GM12878 (cell line): ENCODE measurements at regions not wholly inside any gene's neighbourhood (a gene's known extent, or its start where the extent isn't known, plus 50 kb on each side); places are given as distances from the start of the nearest gene placed in this dataset.

Source experiments
- ATAC-seq: fragments of 200-7000 bp; cut with Tn5 transposase; 3 replicates; pipeline ENCODE4 v1.9.1; 2020; ENCODE audit warnings: mild to moderate bottlenecking, moderate library complexity
- BruUV-seq: library from RNA; stranded (reverse); fragments of 400-500 nt; replicated peaks from 2 replicates; lab custom pipeline; 2021; lab: Mats Ljungman, UMichigan
- CTCF ChIA-PET: fragments of 300-600 bp; sonication (Branson Sonifier 250); formaldehyde crosslinking; extraction: SDS; loops from one replicate; lab custom pipeline; 2021; ENCODE audit warnings: inconsistent platforms; lab: Yijun Ruan, JAX
- POLR2A ChIA-PET: fragments of 350-600 bp; formaldehyde crosslinking; extraction: SDS; loops from one replicate; lab custom pipeline; 2021; ENCODE audit warnings: inconsistent platforms; lab: Charles Lee
- RAD21 ChIA-PET: fragments of 300-600 bp; sonication (Branson Sonifier 250); formaldehyde crosslinking; loops from one replicate; lab custom pipeline; 2023; ENCODE audit warnings: antibody characterized with exemption; ENCODE audit not compliant: unreplicated experiment; lab: Charles Lee
- SMC1A ChIA-PET: fragments of 300-600 bp; sonication (Branson Sonifier 250); formaldehyde crosslinking; loops from one replicate; lab custom pipeline; 2023; ENCODE audit not compliant: unreplicated experiment, uncharacterized antibody; lab: Charles Lee
- DNase-seq: peaks from one replicate; pipeline ENCODE4 v3.0.0-alpha.2; 2011; ENCODE audit warnings: low read depth, low spot score
- FAIRE-seq: peaks from 3 replicates; lab custom pipeline; 2011; peaks lifted over from hg19 to GRCh38; lab: Jason Lieb, UNC
- H2AFZ ChIP-seq: 2 replicates; pipeline ENCODE4 v1.6.0; 2011; ENCODE audit warnings: low read depth, low read length, control low read depth; ENCODE audit not compliant: control insufficient read depth
- H3K27ac ChIP-seq: 2 replicates; pipeline ENCODE4 v1.5.1; 2011; ENCODE audit warnings: control low read depth; ENCODE audit not compliant: control insufficient read depth, insufficient read depth
- H3K27me3 ChIP-seq, 2 experiments: replicated peaks in 1 of 2; 2 replicates each; pipeline versions ENCODE4 v1.6.0 to v1.6.1; 2011; ENCODE audit warnings: low read length in 1 of 2; ENCODE audit not compliant: control insufficient read depth in 2 of 2, insufficient read depth in 2 of 2
- H3K36me3 ChIP-seq, 2 experiments: 2 replicates each; pipeline ENCODE4 v1.5.1; 2011; ENCODE audit warnings: low read length in 1 of 2; ENCODE audit not compliant: control insufficient read depth in 2 of 2, insufficient read depth in 2 of 2
- H3K4me1 ChIP-seq: 2 replicates; pipeline ENCODE4 v1.6.1; 2011; ENCODE audit warnings: mild to moderate bottlenecking, low read length, moderate library complexity, mixed read lengths; ENCODE audit not compliant: control insufficient read depth, insufficient read depth
- H3K4me2 ChIP-seq: 2 replicates; pipeline ENCODE4 v1.6.0; 2011; ENCODE audit warnings: control low read depth; ENCODE audit not compliant: control insufficient read depth, insufficient read depth
- H3K4me3 ChIP-seq: fragments of 200-600 bp; sonication (generic); 2 replicates; pipeline ENCODE4 v1.5.1; 2016
- H3K79me2 ChIP-seq: 2 replicates; pipeline ENCODE4 v1.6.0; 2011; ENCODE audit warnings: low read length; ENCODE audit not compliant: control insufficient read depth, insufficient read depth
- H3K9ac ChIP-seq: 2 replicates; pipeline ENCODE4 v1.8.0; 2011; ENCODE audit warnings: low read length, control low read depth, mixed read lengths; ENCODE audit not compliant: control insufficient read depth, insufficient read depth
- H3K9me3 ChIP-seq: replicated peaks from 3 replicates; pipeline ENCODE4 v1.5.1; 2011; ENCODE audit warnings: mild to moderate bottlenecking, low read length; ENCODE audit not compliant: control insufficient read depth, insufficient read depth
- H4K20me1 ChIP-seq: 2 replicates; pipeline ENCODE4 v1.6.0; 2011; ENCODE audit not compliant: control insufficient read depth, insufficient read depth
- CBFB ChIP-seq: IDR thresholded peaks from 2 replicates; pipeline ENCODE4 v1.6.1; 2016; ENCODE audit warnings: antibody characterized with exemption, low read depth
- JUNB ChIP-seq: IDR thresholded peaks from 2 replicates; pipeline ENCODE4 v1.6.1; 2016; ENCODE audit warnings: antibody characterized with exemption, mild to moderate bottlenecking
- NFYA ChIP-seq: IDR thresholded peaks from 2 replicates; pipeline ENCODE4 v1.6.1; 2011; ENCODE audit warnings: low read depth, mild to moderate bottlenecking, low read length, improper control_type of control experiment, borderline replicate concordance
- NR2C1 ChIP-seq: fragments of 450-650 bp; IDR thresholded peaks from 2 replicates; pipeline ENCODE4 v1.6.1; 2017; ENCODE audit warnings: antibody characterized with exemption, mild to moderate bottlenecking, moderate library complexity
- POU2F2 ChIP-seq: IDR thresholded peaks from 3 replicates; pipeline ENCODE4 v1.6.1; 2011; ENCODE audit warnings: low read depth, mild to moderate bottlenecking, low read length, borderline replicate concordance
- RAD51 ChIP-seq: fragments of 450-650 bp; IDR thresholded peaks from 2 replicates; pipeline ENCODE4 v1.6.1; 2016; ENCODE audit warnings: moderate library complexity, mild to moderate bottlenecking, inconsistent platforms
- SUZ12 ChIP-seq: fragments of 200-600 bp; sonication (generic); IDR thresholded peaks from one replicate; pipeline ENCODE4 v1.6.1; 2018; ENCODE audit warnings: antibody characterized with exemption, mild to moderate bottlenecking; ENCODE audit not compliant: unreplicated experiment
- ZBTB33 ChIP-seq: fragments of 450-650 bp; IDR thresholded peaks from 2 replicates; pipeline ENCODE4 v1.6.1; 2017; ENCODE audit warnings: mild to moderate bottlenecking
- WGBS: methylation state at CpG from one replicate; pipeline ENCODE4 v1.1.6; 2016; ENCODE audit warnings: low lambda C conversion rate; ENCODE audit not compliant: insufficient replicate concordance, insufficient coverage; ENCODE audit errors: missing lambda C conversion rate; 5-methylcytosine and 5-hydroxymethylcytosine counted together
- in situ Hi-C: fragments of 300-500 bp; cut with MboI; formaldehyde crosslinking; loops from 9 replicates; pipeline ENCODE4 v1.14.3; 2018; ENCODE audit warnings: mixed read lengths
- intact Hi-C: fragments of 100-400 bp; cut with micrococcal nuclease; formaldehyde crosslinking; loops from one replicate; pipeline ENCODE4 v1.14.2; 2022; ENCODE audit not compliant: unreplicated experiment

GRCh38 chr4:166229799-166230198 lies 356.8 kb downstream of the TLL1 start:
- H3K79me2 ChIP-seq = no peaks in the 10 kb centered on the region
- no TSS peak for BruUV-seq
- H2AFZ ChIP-seq = no peak overlapping the region
- no peak overlapping the region for H3K27ac ChIP-seq
- H3K27me3 ChIP-seq = no peaks in the 10 kb centered on the region
- H3K9ac ChIP-seq = no peak overlapping the region
- WGBS = 24% methylated on average over 1 of the region's 1 CpG
- H3K36me3 ChIP-seq = no peaks in the 10 kb centered on the region
- intact Hi-C loops = no loop called here
- ChIA-PET CTCF (no interaction called here), POLR2A (no interaction called here), SMC1A (no interaction called here), RAD21 (no interaction called here)
- ATAC-seq (no peak), DNase-seq (no peak), FAIRE-seq (no peak)
- H3K4me2 ChIP-seq = no peak overlapping the region
- TF ChIP-seq NFYA = no peak
- no peak for TF ChIP-seq NR2C1
- no peak for TF ChIP-seq ZBTB33
- TF ChIP-seq CBFB = no peak
- TF ChIP-seq SUZ12 = no peak
- TF ChIP-seq POU2F2 = no peak
- no peak for TF ChIP-seq RAD51
- TF ChIP-seq JUNB = no peak
- no peaks in the 10 kb centered on the region for H3K4me1 ChIP-seq
- in situ Hi-C loops = no loop called here
- H4K20me1 ChIP-seq = no peaks in the 10 kb centered on the region
- H3K9me3 ChIP-seq = no peaks in the 10 kb centered on the region
- no peak overlapping the region for H3K4me3 ChIP-seq
